ENCODE measurements at regions not wholly inside any gene's neighbourhood (a gene's known extent, or its start where the extent isn't known, plus 50 kb on each side); places are given as distances from the start of the nearest gene placed in this dataset.
"Not testable (repeated sequence)": the region's sequence is repeated elsewhere in the genome, so short reads cannot be mapped to it uniquely, and the experiment has no call there.

DNA sequence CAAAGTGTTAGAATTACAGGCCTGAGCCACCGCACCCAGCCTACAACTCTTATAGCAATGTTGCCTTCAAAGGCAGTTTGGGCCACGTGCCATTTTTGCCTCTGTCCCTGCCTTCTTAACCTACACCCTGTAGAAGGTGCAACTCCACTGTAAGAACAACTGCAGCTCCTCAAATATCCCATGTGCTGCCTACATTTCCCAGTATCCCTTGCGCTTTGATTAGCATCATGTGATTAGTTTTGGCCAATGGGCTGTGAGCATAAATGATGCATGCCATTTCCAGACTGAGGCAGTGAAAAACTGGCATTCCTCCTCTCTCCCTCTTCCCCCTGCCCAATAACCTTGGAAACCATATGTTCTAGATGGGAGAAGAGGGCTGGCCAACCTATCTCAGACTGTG is 75.2 kb upstream of the MRI1 start:
- Histone ChIP-seq H3K9me3 (no peaks in the 10 kb centered on the region), H3K27ac (no peak overlapping the region), H3K27me3 (no peaks in the 10 kb centered on the region), H3K36me3 (no peaks in the 10 kb centered on the region), H3K4me1 (peaks cover 8 to 10% of the 10 kb centered on the region in 2 donors), H3K4me3 (replicated peaks in 1 of 3) (no peak overlapping the region)
- WGBS, 2 donors = 78 to 85% methylated on average over 3 of the region's 3 CpGs
- no peak for DNase-seq
- TF ChIP-seq POLR2A (IDR thresholded peaks at IDR 0.05) = no peak
- TF ChIP-seq, protein P1, sequence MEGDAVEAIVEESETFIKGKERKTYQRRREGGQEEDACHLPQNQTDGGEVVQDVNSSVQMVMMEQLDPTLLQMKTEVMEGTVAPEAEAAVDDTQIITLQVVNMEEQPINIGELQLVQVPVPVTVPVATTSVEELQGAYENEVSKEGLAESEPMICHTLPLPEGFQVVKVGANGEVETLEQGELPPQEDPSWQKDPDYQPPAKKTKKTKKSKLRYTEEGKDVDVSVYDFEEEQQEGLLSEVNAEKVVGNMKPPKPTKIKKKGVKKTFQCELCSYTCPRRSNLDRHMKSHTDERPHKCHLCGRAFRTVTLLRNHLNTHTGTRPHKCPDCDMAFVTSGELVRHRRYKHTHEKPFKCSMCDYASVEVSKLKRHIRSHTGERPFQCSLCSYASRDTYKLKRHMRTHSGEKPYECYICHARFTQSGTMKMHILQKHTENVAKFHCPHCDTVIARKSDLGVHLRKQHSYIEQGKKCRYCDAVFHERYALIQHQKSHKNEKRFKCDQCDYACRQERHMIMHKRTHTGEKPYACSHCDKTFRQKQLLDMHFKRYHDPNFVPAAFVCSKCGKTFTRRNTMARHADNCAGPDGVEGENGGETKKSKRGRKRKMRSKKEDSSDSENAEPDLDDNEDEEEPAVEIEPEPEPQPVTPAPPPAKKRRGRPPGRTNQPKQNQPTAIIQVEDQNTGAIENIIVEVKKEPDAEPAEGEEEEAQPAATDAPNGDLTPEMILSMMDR (IDR thresholded peaks at IDR 0.05) = no peak
- intact Hi-C loops (cut with DNase I) = no loop called here

DNA sequence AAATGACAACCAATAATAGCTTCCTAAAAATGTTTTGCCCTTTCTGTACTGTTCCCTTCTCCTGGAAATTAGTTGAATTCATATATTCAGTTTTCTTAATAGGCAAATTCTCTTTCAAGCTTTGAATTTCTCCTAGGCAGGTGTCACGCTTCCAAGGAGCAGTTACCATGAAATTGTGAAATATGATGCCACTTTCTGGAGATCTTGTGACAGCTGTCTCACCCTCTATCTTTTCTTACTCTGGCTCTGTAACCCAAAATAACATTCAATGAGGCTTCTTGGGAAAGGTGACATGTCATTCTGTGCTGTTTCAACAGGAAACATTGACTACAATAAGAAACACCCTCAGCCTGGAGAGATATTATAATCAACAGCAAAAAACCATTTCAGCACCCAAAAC is 80.3 kb upstream of the MRI1 start:
- Histone ChIP-seq H3K9me3 (no peaks in the 10 kb centered on the region), H3K4me3 (replicated peaks in 1 of 3) (no peak overlapping the region), H3K27me3 (no peaks in the 10 kb centered on the region), H3K27ac (no peak overlapping the region), H3K36me3 (no peaks in the 10 kb centered on the region), H3K4me1 (no peaks in the 10 kb centered on the region)
- no peak for DNase-seq
- TF ChIP-seq, protein P1 (IDR thresholded peaks at IDR 0.05) = no peak
- TF ChIP-seq POLR2A (IDR thresholded peaks at IDR 0.05) = no peak
- intact Hi-C loops (cut with DNase I) = no loop called here
- WGBS, 2 donors = 71 to 83% methylated on average over 1 of the region's 1 CpG

DNA sequence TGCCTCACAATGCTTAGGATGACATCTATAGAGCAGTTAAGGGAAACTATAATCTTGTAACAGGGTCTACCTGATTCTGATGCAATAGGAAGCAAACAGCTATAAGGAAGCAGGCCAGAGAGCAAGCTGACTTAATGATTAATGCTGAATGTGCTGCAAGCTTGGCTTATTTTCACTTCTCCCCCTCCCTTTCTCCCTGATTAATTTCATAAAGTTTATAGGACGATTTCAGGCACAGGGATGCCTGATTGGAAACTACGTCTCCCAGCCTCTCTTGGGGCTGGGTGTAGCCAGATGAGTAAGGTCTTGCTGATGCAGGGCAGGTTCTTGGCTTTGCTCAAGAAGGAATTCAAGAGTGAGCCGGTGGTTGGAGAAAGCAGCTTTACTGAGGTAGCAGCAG is 82.8 kb upstream of the MRI1 start:
- intact Hi-C loops (cut with DNase I) = no loop called here
- Histone ChIP-seq H3K27me3 (no peaks in the 10 kb centered on the region), H3K9me3 (no peaks in the 10 kb centered on the region), H3K4me1 (no peaks in the 10 kb centered on the region), H3K4me3 (replicated peaks in 1 of 3) (no peak overlapping the region), H3K27ac (no peak overlapping the region), H3K36me3 (no peaks in the 10 kb centered on the region)
- DNase-seq = no peak
- no peak for TF ChIP-seq POLR2A (IDR thresholded peaks at IDR 0.05)
- TF ChIP-seq, protein P1 (IDR thresholded peaks at IDR 0.05) = no peak
- WGBS, 2 donors = 56 to 74% methylated on average over 3 of the region's 3 CpGs

DNA sequence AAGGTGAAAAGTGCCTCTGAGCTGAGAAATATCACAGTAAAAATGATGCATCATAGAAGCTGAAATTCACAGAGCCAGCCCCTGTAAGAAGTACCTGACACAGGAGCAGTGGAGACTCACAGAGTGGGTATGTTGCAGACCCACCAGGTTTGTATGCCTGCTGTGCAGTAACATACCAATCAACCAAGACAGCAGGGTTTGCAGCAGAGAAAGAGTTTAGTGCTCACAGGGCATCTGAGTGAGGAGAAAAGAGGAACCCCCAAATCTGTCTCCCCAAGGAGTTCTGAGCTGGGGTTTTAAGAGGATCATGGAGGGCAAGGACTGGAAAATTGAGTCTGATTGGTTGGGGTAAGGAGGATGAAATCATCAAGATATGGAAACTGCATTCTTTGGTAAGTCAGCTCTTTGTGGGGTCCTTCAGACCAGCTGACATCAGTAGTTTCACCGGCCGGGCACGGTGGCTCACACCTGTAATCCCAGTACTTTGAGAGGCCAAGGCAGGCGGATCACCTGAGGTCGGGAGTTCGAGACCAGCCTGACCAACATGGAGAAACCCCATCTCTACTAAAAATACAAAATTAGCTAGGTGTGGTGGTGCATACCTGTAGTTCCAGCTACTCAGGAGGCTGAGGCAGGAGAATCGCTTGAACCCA is 83.5 kb upstream of the MRI1 start:
- H3K27me3 ChIP-seq; H3K27ac ChIP-seq; H3K36me3 ChIP-seq; H3K4me3 ChIP-seq (replicated peaks in 1 of 3); H3K4me1 ChIP-seq; intact Hi-C loops (cut with DNase I); DNase-seq; H3K9me3 ChIP-seq: not testable (repeated sequence)
- 87 to 93% methylated on average over 7 of the region's 7 CpGs for whole genome bisulfite sequencing, 2 donors

GRCh38 chr19:13676967-13677366 is 87.4 kb upstream of the MRI1 start:
- DNase-seq; H3K4me3 ChIP-seq (replicated peaks in 1 of 3); H3K4me1 ChIP-seq; H3K36me3 ChIP-seq; H3K27me3 ChIP-seq; H3K27ac ChIP-seq; H3K9me3 ChIP-seq; intact Hi-C loops (cut with DNase I): not testable (repeated sequence)
- 82 to 93% methylated on average over 5 of the region's 5 CpGs for WGBS, 2 donors

- H3K4me1 ChIP-seq; DNase-seq; H3K27me3 ChIP-seq; H3K27ac ChIP-seq; H3K4me3 ChIP-seq (replicated peaks in 1 of 3); H3K36me3 ChIP-seq; intact Hi-C loops (cut with DNase I); H3K9me3 ChIP-seq: not testable (repeated sequence)
- whole genome bisulfite sequencing, 2 donors = 93% methylated on average over 7 of the region's 7 CpGs
Measured at GRCh38 chr19:13672480-13673175, 91.7 kb upstream of the MRI1 start.

All from thyroid gland (tissue), 4 donors.